Middle frontal gyrus (tissue), 1 donor: ENCODE measurements at regions not wholly inside any gene's neighbourhood (a gene's known extent, or its start where the extent isn't known, plus 50 kb on each side); places are given as distances from the start of the nearest gene placed in this dataset.
A peak's percentile ranks its signal among the peaks of the same experiment; 100 is the strongest.
"Not testable (repeated sequence)": the region's sequence is repeated elsewhere in the genome, so short reads cannot be mapped to it uniquely, and the experiment has no call there.

Source experiments
- DNase-seq: peaks from one replicate; pipeline ENCODE4 v3.0.0-alpha.2; 2015; ENCODE audit warnings: low spot score; ENCODE audit errors: extremely low spot score

DNA sequence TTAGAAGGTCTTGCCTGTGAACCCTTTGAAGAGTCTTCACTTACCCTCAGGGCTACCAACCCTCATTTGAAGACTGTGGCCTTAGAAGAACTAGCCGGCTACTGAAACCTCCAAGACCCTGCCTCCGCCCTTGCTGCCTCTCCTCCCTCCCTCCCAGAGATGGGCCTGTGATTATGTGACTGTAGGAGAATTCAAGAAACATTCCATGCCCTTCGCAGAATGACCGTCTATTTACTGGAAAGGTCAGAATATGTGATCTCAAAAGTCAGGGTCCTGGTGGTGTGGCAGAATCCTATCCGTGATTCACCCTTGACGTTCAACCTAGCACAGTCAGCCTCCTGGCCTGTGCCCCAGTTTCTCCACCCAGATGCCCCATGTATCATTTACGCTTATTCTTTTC, 109.6 kb downstream of the CTNND1 start:
- DNase-seq, result no peak

DNA sequence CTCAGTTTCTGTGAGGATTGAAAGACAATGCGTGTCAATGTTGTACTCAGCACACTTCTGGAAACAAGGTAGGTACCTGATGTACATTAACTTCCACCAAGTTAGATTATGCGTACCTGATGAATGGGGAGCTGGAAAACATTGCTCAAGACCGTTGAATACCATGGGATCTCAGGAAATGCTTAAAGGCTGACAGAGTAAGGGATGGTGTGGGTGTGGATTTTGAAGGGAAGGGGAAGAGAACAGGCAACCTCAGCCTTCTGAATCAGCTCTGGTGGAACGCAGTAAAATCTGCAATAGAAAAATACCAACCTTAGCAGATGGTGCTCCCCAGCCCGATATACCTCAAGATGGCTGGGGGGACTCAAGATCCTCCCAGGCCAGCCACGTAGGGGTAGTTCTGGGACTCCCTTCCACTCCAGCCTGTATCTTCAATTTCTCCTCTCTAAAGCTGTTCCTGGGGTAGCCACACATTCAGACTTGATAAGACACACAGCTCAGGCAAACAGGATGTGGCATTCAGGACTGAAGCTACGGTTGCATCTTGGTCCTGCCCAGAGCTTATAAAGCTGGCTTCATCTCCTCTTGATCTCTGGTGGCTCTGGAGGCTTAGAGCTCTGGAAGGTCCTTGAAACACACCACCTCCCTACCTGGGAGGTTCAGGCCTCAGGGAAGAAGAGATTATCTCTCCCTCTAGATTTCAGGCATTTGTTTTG, 111.8 kb downstream of the CTNND1 start:
- no peak for DNase-seq

DNA sequence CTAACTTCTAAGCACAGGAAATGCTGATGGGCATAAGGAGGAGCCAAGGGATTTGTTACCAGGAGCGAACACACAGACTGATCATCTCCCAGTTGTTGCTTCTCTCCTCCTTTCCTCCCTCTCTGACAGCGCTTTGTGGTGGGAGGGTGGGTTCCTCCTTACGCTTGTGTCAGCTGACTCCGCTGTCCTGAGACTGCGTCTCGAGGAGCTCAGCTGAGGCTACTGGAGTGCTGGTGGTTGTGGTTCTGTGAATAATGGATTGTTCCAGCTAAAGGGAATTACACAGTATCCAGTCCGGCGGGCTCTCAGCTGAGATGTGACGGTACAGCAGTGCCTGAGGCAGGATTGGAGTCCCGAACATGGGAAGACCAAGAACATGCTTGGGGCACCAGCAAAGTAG, 113.4 kb downstream of the CTNND1 start:
- no peak for DNase-seq

DNA sequence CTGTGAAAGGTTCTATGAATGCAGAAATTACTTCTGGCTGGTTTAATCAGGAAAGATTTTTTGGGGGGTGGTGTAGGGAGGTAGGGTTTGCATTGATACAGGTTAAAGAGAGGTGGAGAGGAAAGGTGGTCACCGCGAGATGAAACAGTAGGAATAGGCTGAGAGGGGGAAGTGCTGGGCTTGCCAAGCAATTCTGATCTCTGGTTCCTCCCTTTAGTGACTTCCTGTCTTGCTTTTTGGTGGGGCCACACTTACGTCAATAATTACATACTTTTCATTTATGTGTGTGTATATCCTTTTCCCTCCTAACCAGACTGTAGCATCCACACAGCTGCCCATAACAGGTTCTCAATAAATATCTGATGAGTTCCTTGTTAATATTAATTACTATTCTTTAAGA, 120.0 kb downstream of the CTNND1 start:
- DNase-seq, result no peak

DNA sequence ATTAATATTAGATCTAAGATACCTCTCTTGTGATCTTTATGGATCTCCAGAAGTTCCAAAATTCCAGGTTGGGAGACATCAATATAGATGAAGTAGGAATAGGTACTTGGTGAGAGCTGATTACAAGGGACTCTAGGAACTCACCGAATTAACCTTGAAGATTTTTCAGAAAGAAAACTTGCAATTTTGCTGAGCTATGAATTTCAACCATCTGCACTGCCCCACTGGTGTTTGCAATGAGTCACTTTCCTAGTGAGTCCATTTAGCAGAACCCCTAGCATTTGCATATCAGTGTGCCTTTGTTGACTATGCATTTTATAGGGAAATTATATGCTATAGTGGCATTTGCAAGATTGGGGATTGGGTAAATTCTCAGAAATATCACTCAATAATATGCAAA, 122.0 kb downstream of the CTNND1 start:
- no peak for DNase-seq

DNA sequence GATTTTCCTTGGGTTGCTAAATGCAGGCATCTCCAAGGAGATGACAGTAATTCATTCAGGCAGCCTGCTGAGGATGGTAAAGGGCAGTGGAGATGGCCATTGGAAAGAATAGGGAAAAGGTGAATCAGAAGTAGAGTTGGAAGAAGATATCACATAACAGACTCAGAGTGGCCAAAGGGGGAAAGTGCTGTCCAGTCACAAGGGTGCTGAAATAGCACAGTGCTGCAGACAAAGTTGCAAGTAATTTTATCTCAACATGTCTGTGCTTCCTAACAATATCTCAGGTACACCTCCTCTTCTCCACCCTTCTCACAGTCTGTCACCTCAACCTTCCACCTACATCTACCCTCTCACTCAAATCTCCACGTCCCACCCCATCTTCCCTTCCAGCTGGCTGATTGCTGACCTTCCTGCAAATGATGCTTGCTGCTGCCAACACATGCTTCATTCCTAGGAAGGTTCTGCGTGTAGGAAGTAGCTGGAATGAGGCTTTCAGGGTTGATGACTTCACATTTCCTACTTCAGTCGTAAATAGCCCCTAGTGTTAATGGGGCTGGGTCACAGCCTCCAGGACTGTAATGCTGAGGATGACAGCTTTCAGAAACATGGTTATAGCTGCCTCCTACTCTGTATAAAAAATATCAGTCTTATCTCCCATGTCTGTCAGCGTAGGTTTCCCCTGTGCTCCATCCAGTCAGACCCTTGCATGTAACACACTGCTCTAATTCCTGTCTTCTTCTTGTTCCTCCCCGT, 123.9 kb downstream of the CTNND1 start:
- no peak for DNase-seq

DNA sequence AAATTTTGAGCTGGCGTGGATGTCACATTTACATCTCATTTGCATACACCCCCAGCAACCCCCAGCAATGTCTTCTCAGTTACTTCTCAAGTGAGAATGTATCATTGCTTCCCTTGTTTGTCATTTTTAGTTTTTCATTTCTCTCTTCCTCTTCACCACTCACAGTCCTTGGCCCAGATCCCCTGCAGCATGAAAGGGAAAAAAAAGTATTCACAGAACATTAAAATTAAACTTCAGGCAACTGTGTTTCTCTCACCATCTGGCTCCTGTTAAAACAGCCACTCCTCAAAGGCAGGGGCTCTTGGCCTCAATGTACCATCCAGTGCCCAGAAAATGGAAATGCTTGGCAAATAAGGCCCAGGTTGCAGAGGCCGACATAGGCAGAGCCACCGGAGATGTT, 126.8 kb downstream of the CTNND1 start:
- peak; percentile 38 for DNase-seq

DNA sequence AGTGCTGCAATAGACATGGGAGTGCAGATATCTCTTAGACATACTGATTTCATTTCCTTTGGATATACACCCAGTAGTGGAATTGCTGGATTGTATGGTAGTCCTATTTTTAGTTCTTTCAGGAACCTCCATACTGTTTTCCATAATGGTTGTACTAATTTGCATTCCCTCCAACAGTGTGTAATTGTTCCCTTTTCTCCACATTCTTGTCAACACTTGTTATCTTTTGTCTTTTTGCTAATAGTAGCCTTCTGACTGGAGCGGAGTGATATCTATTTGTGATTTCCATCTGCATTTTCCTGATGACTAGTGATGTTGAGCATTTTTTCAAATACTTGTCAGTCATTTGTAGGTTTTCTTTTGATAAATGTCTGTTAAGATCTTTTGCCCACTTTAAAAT, 128.9 kb downstream of the CTNND1 start:
- no peak for DNase-seq

DNA sequence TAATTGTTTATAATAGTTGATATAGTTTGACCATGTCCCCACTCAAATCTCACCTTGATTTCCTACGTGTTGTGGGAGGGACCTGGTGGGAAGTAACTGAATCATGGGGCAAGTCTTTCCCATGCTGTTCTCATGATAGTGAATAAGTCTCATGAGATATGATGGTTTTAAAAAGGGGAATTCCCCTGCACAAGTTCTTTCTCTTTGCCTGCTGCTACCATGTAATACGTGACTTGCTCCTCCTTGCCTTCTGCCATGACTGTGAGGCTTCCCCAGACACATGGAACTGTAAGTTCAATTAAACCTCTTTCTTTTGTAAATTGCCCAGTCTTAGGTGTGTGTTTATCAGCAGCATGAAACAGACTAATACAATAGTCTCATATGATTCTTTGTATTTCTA, 130.5 kb upstream of the OR9Q1 start:
- DNase-seq, result not testable (repeated sequence)

DNA sequence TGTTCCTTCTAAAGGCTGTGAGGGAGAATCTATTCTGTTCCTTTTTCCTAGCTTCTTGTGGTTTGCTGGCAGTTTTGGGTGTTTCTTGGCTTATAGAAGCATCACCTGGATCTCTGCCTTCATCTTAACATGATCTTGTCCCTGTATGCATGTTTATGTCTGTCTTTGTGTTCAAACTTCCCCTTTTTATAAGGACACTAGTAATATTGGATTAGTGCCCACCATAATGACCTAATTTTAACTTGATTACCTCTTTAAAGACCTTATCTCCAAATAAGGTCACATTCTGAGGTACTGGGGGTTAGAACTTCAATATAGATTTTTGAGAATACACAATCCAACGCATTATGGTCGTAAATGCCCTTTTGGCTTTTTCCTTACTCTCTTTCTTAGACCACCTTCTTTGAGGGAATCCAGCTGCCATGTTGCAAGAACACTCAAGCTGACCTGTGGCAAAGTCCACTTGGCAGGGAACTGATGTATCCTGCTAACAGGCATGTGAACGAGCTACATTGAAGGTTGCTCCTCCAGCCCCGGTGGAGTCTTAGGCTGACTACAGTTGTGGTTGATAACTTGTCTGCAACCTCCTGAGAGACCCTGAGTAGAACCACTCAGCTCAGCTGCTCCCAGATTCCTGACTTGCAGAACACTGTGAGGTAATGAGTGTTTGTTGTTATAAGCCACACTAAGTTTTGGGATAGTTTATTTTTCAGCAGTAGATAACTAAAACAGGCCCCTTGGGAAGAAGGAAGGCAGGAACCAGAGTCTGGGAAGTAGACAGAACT, 127.1 kb upstream of the OR9Q1 start:
- DNase-seq, result no peak

DNA sequence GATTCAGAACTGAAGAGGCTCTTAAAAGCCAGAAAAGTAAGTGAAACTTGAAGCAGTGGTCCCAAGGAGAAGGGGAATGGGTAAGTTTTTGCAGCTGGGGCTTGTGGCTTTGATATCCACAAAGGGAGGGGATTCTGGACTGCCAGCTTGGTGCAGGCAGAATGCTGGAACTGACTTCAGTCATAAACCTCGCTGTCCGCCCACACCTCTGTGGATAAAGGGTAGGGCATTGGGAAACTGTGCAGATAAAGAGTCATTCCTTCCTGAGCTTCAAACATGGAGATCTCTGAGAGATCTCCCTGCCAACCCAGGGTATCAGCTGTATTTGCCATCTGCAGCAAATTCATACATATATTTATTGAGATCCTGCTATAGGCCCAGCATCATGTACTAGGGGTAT, 124.3 kb upstream of the OR9Q1 start:
- DNase-seq, result no peak

DNA sequence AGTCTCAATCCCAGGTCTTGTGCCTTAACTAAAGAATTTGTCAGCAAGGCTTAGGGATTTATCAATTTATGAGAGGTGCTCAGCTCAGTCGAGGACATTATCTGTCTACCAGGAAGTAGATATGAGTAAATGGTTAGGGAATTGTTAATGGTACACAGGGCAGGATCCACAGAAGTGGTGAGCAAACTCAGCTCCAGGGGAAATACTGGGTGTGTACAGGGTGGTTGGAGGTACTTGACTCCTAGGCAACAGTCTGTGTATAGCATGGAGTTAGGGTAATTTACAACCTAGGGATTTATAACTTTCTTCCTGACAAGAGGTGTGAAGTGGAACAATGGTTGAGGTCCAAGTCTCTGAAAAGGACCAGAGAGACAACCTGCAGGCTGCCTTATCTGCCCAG, 123.4 kb upstream of the OR9Q1 start:
- DNase-seq, result no peak

DNA sequence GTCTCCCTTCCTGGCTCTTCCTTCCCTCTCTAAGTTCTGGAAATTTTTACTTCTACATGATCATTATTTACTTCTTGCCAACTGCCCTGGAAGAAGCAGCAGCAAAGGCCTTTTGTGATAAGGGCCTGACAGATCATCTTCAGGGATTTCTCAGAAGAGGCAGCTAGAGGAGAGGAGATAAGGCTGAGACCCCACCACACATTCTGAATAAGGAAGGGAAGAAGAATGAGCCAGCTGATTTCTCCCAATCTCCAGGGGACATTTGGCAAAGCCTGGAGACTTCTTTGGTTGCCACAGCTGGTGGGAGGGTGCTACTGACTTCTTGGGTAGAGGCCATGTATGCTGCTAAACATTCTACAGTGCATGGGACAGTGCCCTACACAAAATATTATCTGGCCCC, 122.4 kb upstream of the OR9Q1 start:
- no peak for DNase-seq

DNA sequence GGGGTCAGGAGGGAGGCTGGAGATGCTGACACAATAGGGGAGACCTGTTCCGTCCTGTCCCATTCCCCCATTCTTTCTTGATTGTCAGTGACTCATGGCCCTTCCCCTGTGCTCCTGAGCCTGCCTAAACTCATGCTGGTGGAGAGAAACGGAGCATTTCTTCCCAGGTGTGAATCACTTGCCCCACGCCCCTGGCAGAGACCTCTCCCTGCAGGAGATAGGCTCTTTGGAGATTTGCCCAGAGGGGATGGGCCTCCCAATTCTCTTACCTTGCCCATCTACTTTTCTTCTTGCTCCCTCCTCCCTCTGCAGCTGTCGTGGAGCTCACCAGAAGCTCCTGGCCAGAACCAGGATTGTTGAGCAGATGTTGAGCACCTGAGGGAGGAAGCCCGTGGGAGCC, 121.9 kb upstream of the OR9Q1 start:
- no peak for DNase-seq

DNA sequence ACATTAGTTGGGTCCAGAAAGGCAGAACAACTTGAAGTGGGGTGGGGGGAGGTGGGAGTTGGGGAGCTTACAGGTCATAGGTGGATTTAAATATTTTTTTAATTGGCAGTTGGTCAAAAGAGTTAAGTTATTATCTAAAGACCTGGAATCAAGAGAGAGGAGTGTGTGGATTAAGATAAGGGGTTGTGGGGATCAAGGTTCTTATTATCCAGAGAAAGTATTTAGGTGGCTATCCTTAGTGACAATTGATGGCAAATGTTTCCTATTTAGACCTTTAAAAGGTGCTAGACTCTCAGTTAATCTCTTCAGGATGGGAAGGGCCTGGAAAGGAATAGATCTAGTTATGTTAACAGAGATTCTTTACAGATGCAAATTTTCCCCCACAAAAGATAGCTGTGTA, 120.7 kb upstream of the OR9Q1 start:
- DNase-seq, result no peak

DNA sequence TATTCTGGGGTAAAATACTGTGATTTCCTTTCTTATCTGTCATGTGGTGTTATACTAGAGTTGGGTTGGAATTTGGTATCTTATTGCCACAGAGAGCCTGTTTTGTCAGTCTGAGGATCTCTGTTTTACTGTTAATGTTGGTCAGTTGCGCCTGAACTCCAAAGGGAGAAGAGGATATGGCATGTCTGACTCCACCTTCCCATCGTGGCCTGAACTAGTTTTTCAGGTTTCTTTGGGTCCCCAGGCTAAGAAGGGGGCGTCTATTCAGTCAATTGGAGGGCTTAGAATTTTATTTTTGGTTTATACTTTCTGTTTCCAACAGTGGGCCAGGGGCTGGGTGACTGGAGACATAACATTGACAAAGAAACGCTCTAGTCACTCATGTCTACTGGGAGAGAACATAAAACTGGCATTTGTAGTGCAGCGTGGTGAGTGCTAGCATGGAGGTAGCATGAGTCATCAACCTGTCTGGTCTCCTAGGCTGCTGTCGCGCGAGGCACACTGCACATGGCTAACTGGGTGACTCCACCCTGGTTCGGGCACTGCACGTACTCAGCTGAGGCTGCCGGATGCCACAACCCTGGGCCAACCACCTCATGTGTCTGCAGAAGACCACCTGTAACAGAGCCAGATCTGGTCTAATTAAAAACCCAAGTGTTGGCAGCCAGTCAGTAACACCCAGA, 120.1 kb upstream of the OR9Q1 start:
- no peak for DNase-seq

DNA sequence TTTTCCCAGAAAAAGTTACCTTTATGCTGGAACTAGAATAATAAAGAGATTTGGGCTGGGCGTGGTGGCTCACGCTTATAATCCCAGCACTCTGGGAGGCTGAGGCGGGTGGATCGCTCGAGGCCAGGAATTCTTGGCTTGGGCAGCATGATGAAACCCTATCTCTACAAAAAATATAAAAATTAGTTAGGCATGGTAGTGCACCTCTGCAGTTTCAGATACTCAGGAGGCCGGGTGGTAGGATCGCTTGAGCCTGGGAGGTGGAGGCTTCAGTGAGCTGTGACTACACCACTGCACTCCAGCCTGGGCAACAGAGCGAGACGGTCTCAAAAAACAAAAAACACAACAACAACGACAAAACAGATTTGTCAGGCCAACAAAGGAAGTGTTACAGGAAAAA, 119.3 kb upstream of the OR9Q1 start:
- no peak for DNase-seq

DNA sequence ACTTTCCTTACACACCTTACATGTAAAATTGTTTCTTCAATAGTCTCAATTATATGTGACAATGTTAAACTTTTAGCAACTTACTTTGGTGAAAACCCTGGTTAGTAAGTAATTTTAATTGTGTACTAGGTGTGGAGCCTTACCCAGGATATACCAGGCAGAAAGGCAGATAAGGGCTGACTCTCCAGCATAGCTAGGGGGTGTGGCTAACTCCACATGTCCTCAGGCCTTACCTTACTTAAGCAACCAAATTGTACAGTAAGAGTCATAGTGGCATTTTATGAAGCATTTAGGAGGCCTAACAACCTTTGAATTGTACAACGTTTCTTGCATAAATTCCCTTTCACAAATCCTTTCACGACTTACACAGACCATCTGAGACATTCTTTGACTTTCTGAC, 118.2 kb upstream of the OR9Q1 start:
- no peak for DNase-seq

DNA sequence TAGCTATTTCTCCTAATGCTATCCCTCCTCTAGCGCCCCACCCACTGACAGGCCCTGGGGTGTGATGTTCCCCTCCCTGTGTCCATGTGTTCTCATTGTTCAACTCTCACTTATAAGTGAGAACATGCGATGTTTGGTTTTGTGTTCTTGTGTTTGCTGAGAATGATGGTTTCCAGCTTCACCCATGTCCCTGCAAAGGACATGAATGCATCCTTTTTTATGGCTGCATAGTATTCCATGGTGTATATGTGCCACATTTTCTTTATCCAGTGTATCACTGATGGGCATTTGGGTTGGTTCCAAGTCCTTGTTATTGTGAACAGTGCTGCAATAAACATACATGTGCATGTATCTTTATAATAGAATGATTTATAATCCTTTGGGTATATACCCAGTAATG, 115.3 kb upstream of the OR9Q1 start:
- not testable (repeated sequence) for DNase-seq

DNA sequence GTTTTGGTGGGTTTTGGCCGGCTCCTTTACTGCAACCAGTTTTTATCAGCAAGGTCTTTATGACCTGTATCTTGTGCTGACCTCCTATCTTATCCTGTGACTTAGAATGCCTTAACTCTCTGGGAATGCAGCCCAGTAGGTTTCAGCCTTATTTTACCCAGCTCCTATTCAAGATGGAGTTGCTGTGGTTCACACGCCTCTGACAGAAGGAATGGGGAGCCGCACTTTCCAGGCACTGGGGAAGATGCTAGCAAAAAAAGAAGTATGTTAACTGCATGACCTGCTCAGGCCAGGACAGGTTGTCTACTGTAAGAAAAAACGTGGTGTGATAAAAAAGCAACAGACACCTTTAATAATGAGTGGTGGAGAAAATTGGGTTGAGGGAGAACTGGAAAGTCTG, 112.2 kb upstream of the OR9Q1 start:
- not testable (repeated sequence) for DNase-seq
